SH-SY5Y (cell line): ENCODE measurements at regions not wholly inside any gene's neighbourhood (a gene's known extent, or its start where the extent isn't known, plus 50 kb on each side); places are given as distances from the start of the nearest gene placed in this dataset.

Source experiments
- GATA2 ChIP-seq: IDR thresholded peaks from 2 replicates; pipeline ENCODE4 v1.6.1; 2011; ENCODE audit warnings: mild to moderate bottlenecking, low read depth, low read length
- GATA3 ChIP-seq: IDR thresholded peaks from 2 replicates; pipeline ENCODE4 v1.6.1; 2011; ENCODE audit warnings: low read depth, mild to moderate bottlenecking, low read length, moderate library complexity

- TF ChIP-seq GATA3 (no peak), GATA2 (no peak)
These were observed 1112.1 kb upstream of the PRKX start for GRCh38 chrX:4825550-4825949.
